Endothelial cell of umbilical vein (primary cell): ENCODE measurements at regions not wholly inside any gene's neighbourhood (a gene's known extent, or its start where the extent isn't known, plus 50 kb on each side); places are given as distances from the start of the nearest gene placed in this dataset.

ENCODE experiments used
- CTCF ChIP-seq, 2 donors: IDR thresholded peaks; 1 replicate in 1 of 2; 2 replicates in 1 of 2; pipeline ENCODE4 v1.5.1; 2011; ENCODE audit warnings: low read length in 2 of 2, mild to moderate bottlenecking in 2 of 2, moderate library complexity in 2 of 2, control low read depth in 1 of 2, inconsistent platforms in 1 of 2, low read depth in 1 of 2; ENCODE audit not compliant: insufficient read depth in 1 of 2; ENCODE audit errors: extremely low read depth in 1 of 2
- EZH2 ChIP-seq: IDR thresholded peaks from 2 replicates; pipeline ENCODE4 v1.6.1; 2012; ENCODE audit warnings: borderline replicate concordance, low read depth, mild to moderate bottlenecking, moderate library complexity, low read length, inconsistent platforms; ENCODE audit not compliant: severe bottlenecking
- JUN ChIP-seq: IDR thresholded peaks from 2 replicates; pipeline ENCODE4 v1.6.1; 2011; ENCODE audit warnings: borderline replicate concordance, low read depth; ENCODE audit not compliant: insufficient read length, insufficient read depth
- MAX ChIP-seq: IDR thresholded peaks from 2 replicates; pipeline ENCODE4 v1.6.1; 2011; ENCODE audit not compliant: insufficient read depth, insufficient read length
- POLR2A ChIP-seq: IDR thresholded peaks from 2 replicates; pipeline ENCODE4 v1.6.1; 2012; ENCODE audit warnings: low read depth, mild to moderate bottlenecking, control low read depth, low read length
- POLR2AphosphoS5 ChIP-seq: IDR thresholded peaks from 2 replicates; pipeline ENCODE4 v1.6.1; 2012; ENCODE audit warnings: low read depth, mild to moderate bottlenecking, control low read depth, low read length, moderate library complexity; ENCODE audit not compliant: insufficient read depth

GRCh38 chr2:217626926-217627325 is 375.9 kb downstream of the TNS1 start:
- TF ChIP-seq CTCF (IDR thresholded peaks at IDR 0.05; ENCODE audit: extremely low read depth in 1 of 2, insufficient read depth in 1 of 2, low read depth in 1 of 2, low read length in 2 of 2), result no peak
- no peak for TF ChIP-seq POLR2A
- TF ChIP-seq POLR2AphosphoS5, result no peak
- no peak for TF ChIP-seq JUN
- TF ChIP-seq EZH2, result no peak
- no peak for TF ChIP-seq MAX
